Endothelial cell (in vitro differentiated cells): ENCODE measurements at regions not wholly inside any gene's neighbourhood (a gene's known extent, or its start where the extent isn't known, plus 50 kb on each side); places are given as distances from the start of the nearest gene placed in this dataset.

Experiments used
- DNase-seq: peaks from one replicate; pipeline ENCODE4 v3.0.0; 2021; ENCODE audit warnings: low spot score
- H3K27ac Mint-ChIP-seq: one replicate; pipeline ENCODE4 v1.8.0; 2021; ENCODE audit warnings: mixed read lengths, inconsistent platforms; ENCODE audit not compliant: unreplicated experiment
- H3K27me3 Mint-ChIP-seq: one replicate; pipeline ENCODE4 v1.8.0; 2021; ENCODE audit warnings: mild to moderate bottlenecking, moderate library complexity, mixed read lengths, inconsistent platforms; ENCODE audit not compliant: unreplicated experiment
- H3K36me3 Mint-ChIP-seq: one replicate; pipeline ENCODE4 v1.8.0; 2021; ENCODE audit warnings: mild to moderate bottlenecking, low read depth, mixed read lengths, inconsistent platforms; ENCODE audit not compliant: unreplicated experiment
- H3K4me1 Mint-ChIP-seq: one replicate; pipeline ENCODE4 v1.8.0; 2021; ENCODE audit warnings: mild to moderate bottlenecking, mixed read lengths, inconsistent platforms; ENCODE audit not compliant: unreplicated experiment
- H3K4me3 Mint-ChIP-seq: one replicate; pipeline ENCODE4 v1.8.0; 2021; ENCODE audit warnings: mild to moderate bottlenecking, mixed read lengths, inconsistent platforms; ENCODE audit not compliant: unreplicated experiment
- H3K9me3 Mint-ChIP-seq: one replicate; pipeline ENCODE4 v1.8.0; 2021; ENCODE audit warnings: mixed read lengths, inconsistent platforms; ENCODE audit not compliant: unreplicated experiment
- CTCF ChIP-seq: fragments of 200-600 bp; sonication (generic); IDR thresholded peaks from one replicate; pipeline ENCODE4 v1.5.0; 2021; ENCODE audit warnings: antibody characterized with exemption; ENCODE audit not compliant: unreplicated experiment

GRCh38 chr2:145095641-145096435 lies 575.9 kb upstream of the ZEB2 start:
- Mint-ChIP-seq H3K4me1 (no peaks in the 10 kb centered on the region), H3K4me3 (no peak overlapping the region), H3K36me3 (no peaks in the 10 kb centered on the region), H3K9me3 (no peaks in the 10 kb centered on the region), H3K27ac (no peak overlapping the region), H3K27me3 (no peaks in the 10 kb centered on the region)
- no peak for DNase-seq
- no peak for TF ChIP-seq CTCF

- DNase-seq: no peak
- H3K27ac Mint-ChIP-seq: no peak overlapping the region
Measured at GRCh38 chr2:145094370-145094769, 574.5 kb upstream of the ZEB2 start.

GRCh38 chr2:145091967-145092366 lies 572.0 kb upstream of the ZEB2 start:
- Mint-ChIP-seq H3K4me1 (no peaks in the 10 kb centered on the region), H3K27me3 (no peaks in the 10 kb centered on the region), H3K9me3 (no peaks in the 10 kb centered on the region), H3K36me3 (no peaks in the 10 kb centered on the region), H3K4me3 (no peak overlapping the region), H3K27ac (no peak overlapping the region)
- no peak for DNase-seq
- no peak for TF ChIP-seq CTCF

More at GRCh38 chr2:145094370-145094769, 574.5 kb upstream of the ZEB2 start:
- Mint-ChIP-seq H3K9me3 (no peaks in the 10 kb centered on the region), H3K27me3 (no peaks in the 10 kb centered on the region), H3K36me3 (no peaks in the 10 kb centered on the region), H3K4me3 (no peak overlapping the region), H3K4me1 (no peaks in the 10 kb centered on the region)
- no peak for TF ChIP-seq CTCF

GRCh38 chr2:145090841-145091761 lies 571.2 kb upstream of the ZEB2 start:
- H3K36me3 Mint-ChIP-seq: no peaks in the 10 kb centered on the region
- no peak for DNase-seq
- no peak for TF ChIP-seq CTCF
- H3K9me3 Mint-ChIP-seq: no peaks in the 10 kb centered on the region
- no peak overlapping the region for H3K27ac Mint-ChIP-seq
- H3K4me3 Mint-ChIP-seq: no peak overlapping the region
- H3K4me1 Mint-ChIP-seq: no peaks in the 10 kb centered on the region
- H3K27me3 Mint-ChIP-seq: no peaks in the 10 kb centered on the region
